Globus pallidus (tissue), 1 donor: ENCODE measurements at regions not wholly inside any gene's neighbourhood (a gene's known extent, or its start where the extent isn't known, plus 50 kb on each side); places are given as distances from the start of the nearest gene placed in this dataset.
A peak's percentile ranks its signal among the peaks of the same experiment; 100 is the strongest.

Source experiments
- DNase-seq: peaks from one replicate; pipeline ENCODE4 v3.0.0-alpha.2; 2015; ENCODE audit warnings: low spot score

DNA sequence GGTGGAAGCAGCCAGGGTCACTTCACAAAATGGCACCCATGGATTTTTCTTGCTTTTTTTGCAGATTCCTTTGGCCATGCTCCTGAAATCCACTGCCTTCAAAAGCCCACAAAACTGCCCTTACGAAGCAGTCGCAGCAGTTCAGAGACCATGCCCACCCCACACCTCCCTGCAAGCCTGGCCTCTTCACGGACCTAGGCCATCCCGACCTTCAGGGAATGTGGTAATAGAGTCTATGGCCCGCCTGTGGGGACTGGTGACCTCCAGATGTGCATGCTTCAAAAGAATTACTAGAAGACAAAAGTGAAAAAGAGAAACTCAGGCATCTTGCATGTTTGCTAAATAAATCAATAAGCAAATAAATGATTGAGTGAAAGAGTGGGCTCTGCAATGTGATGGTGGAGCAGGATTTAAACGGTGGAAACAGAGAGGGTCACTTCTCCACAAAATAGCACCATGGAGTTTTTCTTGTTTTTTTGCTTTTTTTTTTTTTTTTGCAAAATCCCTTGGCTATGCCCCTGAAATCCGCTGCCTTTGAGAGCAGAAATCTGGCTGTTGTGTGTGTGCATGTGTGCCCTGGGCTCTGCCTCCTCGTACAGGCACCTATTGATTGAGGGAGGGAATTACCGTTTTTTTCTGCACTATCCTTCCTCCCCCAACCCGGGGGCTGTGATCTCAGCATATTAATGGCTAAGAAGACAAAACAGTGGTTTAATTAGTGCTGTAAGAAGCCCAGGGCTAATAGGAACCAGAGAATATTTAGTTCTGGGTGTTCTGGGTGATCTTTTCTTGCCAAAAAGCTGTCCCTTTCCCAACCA, 107.4 kb downstream of the PXDC1 start:
- DNase-seq = no peak

DNA sequence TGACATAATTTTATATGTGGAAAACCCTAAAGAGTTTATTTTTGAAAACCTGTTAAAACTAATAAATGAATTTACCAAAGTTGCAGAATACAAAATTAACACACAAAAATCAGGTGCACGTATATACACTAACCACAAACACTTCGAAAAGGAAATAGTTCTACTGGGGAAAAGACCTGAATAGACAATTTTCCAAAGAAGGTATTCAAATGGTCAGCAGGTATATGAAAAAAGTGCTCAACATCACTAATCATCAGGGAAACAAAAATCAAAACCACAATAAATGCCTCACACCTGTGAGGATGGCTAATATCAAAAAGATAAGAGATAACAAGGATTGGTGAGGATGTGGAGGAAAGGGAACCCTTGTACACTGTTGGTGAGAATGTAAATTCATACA, 110.6 kb downstream of the PXDC1 start:
- DNase-seq = no peak

DNA sequence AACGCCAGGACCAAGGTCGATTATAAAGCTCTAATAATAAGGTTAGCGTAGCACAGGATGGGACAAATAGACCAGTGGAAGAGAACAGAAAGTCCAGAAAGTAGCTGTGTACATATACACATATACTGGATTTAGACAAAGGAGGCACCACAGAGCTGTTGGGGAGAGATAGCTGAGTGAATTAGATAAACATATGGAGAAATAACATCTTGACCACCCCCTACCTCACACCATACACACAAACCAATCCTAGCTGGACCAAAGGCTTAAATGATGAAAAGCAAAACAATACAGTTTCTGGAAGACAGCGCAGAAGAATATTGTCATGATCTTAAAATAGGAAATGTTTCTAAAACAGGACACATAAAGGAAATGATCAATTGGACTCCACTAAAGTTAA, 112.9 kb downstream of the PXDC1 start:
- DNase-seq = no peak

DNA sequence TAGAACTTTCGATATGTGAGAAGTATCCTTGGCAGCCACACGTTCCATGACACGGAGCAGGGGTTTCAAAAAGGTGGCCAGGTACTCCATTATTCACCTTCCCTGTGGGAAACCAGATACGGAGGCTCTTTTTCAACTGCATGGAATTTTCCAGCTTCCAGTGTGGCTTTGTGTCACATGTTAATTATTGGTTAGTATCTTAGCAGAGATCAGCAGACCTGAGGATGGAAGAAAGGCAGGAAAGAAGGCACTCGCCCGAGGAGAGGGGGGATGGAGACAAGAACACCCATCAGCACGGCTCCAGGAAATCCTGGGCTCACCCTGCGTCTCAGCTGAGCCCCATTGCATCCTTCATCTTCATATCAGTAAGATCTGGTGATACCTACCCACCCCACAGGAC, 115.5 kb downstream of the PXDC1 start:
- DNase-seq = no peak

DNA sequence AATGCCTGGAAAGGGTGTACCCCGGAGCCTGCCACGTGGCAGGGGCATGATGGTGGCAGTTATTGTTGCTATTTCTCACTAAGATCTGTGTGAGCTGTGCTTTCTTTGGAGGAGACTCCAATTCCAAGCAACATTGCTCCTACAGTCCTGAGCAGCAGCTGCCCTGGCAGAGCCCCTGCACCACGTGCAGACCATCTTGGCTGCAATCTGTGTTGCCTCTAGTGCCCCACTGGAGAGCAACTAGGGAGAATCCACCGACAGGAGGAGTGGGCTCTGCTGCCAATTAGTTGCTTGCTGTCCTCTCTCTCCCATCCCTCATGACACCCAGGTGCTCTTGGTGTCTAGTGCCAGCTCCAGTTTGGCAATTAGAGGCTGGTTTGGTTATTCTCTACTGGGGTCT, 116.0 kb downstream of the PXDC1 start:
- DNase-seq = peak; percentile 46

DNA sequence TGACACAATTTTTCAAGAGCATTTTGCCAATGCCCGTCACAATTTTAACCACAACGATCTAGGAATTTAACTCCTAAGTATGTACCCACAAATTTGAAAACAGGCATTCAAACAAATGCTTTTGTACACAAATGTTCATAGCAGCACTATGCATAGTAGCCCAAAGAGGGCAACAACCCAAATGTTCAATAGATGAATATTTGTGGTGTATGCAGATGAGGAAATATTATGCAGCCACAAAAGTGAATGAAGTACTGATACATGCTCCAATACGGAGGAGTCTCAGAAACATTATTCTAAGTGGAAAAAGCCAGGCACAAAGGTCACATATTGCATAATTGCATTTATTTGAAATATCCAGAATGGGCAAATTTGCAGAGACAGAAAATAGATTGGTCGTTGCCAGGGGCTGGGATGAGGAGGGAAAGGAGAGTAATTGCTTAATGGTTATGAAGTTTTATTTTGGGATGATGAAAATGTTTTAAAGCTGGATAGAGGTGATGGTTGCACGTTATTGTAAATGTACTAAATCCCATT, 117.2 kb downstream of the PXDC1 start:
- DNase-seq = no peak

DNA sequence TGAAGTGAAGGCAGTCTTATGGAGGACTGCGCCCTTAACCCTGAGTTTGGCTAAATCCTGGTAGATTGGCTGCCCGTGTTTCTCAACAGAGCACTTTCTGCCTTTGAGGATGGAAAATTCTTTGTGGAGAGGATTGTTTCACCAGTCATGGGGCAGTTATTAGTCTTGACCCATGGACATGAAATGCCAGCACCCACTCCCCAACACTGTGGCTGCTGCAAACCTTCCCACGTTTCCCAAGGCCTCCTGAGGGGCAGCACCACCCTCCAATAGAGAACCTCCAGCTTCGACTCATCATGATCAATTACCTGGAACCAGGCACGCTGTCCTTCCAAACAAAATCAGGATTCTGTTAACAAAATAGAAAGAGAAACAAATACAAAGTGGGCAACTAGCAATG, 117.8 kb downstream of the PXDC1 start:
- no peak for DNase-seq

DNA sequence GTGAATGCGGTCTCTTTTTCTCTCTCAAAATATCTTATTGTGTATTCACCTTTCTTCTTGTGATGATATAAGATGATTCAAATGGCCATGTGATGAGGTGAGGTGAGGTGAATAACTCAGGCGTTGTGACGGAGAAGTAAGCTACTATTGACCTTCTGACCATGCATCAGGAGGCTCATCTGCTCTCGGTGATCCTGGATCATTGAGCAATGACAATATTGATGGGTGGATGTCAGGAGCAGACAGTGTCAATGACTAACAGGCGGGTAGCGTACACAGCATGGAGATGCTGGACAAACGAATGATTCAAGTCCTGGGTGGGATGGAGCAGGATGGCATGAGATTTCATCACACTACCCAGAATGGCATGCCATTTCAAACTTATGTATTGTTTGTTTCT, 119.6 kb downstream of the PXDC1 start:
- no peak for DNase-seq

DNA sequence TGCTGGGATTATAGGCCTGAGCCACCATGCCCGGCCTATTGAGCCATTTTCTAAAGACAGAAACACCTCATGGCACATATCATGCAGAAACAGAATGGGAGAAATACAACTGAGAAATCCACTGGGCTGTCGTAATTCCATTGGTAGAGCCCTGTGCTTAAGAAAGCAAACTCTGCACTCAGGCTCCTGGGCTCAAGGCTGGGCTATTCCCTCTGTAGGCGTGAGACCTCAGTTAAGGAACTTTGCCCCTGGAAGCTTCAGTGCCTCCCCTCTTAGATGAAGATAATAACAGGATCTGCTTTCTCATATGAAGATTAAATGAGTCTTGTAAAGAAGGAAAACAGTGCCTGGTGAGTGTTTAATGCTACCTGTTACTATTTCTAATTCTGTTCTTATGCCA, 120.3 kb downstream of the PXDC1 start:
- no peak for DNase-seq

DNA sequence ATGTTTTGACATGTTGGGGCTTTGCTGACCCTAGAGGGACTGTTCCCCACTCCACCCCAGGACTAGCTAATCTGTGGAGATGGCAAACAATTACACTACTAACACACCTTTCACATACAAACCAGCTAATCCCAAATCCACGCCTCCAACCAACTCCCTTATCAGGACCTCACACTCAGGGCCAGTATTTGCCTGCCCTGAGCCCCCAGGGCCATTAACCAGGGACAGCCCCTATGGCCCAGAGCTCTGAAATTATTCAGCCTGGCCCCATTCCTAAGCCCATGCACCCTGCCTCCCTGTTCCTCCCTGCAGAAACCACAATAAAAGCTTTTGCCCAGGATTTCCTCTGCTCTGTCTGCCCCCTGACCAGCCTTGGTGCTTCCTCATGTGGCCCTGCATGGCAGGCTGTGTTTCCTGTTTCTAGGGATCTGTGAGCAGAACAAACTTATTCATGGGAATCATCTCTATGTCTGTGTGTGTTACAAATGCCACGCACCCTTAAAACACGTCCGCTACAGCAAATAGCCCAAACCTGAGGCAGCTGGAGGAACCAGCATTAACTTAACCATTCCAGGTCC, 121.2 kb downstream of the PXDC1 start:
- no peak for DNase-seq

DNA sequence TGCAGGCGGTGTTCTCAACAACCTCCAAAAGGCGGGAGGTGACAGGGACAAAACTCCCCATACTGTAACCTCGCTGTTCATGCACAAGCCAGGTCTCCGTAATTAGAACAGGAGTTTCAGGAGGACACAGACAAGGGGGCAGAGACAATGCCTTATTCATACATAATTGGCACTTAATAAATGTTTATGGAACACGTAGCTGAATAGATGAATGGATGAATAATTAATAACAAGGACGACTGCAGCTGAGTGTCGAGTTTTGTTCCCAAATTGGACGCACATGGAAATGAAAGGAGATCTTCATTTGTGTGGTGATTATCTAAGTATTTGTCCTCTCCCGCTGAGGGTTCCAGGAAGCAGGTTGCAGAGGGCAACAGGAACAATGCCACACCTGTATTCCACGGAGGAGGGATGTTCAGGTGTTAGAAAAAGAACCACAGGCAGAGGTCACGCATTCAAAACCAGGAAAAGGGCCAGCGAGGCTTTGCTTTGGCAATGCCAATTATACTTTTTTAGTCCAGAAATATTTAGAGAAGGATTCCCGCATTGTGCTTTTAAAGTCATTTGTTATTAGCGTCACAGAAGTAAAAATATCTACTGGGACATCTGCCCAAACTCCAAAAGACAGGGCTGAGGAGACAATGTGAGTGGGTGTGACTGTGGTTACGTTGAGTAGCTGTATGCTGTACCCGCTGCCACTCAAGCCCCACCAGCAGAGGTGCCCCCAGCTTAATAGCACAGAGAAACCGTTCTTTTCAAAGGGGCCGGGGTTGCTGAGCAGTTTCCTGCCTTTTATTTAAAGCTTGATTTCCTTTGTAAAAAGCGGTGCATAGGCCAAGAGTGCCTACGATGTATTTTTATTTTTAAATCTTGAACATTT, 123.3 kb downstream of the PXDC1 start:
- no peak for DNase-seq

DNA sequence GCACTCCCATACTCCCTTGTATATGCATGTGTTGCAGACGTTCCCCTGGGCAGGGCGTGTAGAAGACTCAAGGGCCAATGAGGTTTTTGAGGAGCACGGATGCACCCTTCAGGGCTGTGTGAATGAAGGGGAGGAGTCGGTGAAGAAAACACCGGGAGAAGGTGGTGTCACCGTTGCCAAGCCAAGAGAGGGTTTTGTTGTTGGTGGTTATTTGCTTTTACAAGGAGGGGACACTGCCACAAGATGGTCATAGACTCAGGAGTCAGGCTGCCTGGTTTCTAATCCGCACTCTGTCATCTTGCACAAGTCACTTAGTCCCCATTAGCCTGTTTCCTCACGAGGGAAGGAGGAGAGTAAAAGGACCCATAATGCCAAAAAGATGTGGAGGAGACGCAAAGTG, 124.0 kb downstream of the PXDC1 start:
- no peak for DNase-seq

DNA sequence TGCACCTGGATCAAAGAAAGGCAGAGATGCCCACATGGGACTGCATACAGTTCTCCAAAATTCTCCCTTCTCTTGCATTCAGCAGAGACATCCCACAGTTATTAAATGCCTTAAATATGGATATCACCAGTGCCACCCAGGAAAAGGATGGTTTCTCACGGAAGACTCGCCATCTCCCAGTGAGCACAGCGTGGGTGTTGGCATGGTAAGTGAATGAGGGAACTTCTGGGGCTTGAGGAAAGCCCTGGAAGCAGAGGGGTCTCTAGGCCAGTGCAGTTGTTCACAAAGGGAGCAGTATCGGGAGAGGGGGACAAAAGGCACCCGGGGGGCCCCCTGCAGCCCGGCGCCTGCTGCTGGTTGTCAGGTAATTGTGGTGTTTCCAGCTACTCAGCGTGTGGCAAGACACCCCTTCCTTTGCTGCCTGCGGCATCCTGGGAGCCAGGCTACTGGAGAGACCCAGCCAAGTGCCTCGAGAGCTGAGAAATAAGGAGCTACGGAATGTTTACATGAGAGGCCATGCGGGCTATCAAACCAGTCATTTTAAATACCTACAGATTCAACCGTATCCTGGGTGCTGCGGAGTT, 125.4 kb downstream of the PXDC1 start:
- DNase-seq = no peak

DNA sequence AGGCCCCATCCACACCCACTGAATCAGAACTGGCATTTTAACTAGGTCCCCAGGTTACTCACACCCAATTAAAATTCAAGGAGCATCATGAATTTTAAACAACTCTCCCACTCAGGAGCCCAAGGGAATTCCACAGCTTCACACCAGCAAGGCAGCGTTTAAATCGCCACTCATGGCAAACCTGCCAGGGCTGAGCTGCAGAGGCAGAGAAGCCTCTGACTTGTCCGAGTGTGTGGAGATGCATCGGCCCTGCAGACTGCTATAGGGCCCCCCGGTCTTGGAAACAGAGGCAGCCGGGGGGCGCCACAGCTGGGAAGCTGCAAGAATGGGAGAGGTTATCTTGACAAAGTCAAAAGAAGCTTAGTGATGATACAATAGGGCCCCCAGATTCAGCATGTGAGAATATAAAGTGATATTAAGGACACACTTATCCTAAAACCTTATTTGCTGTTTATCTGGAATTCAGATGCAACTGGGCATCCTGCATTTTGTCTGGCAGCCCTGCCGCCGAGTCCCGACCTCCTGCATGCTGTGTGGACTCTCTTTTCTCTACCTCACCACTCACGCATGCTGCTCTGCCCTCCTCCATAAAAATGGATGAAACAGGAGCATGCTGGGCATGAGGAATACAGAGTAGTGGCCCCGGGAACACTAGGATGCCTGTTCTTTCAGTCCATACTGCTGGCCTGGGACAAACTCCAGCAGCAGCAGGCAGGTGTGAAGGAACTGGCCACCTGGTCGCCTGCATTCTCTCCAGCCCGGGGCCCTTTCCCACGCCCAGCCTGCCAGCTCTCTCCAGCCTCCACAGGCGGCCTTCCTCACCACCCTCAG, 126.1 kb downstream of the PXDC1 start:
- DNase-seq = no peak

DNA sequence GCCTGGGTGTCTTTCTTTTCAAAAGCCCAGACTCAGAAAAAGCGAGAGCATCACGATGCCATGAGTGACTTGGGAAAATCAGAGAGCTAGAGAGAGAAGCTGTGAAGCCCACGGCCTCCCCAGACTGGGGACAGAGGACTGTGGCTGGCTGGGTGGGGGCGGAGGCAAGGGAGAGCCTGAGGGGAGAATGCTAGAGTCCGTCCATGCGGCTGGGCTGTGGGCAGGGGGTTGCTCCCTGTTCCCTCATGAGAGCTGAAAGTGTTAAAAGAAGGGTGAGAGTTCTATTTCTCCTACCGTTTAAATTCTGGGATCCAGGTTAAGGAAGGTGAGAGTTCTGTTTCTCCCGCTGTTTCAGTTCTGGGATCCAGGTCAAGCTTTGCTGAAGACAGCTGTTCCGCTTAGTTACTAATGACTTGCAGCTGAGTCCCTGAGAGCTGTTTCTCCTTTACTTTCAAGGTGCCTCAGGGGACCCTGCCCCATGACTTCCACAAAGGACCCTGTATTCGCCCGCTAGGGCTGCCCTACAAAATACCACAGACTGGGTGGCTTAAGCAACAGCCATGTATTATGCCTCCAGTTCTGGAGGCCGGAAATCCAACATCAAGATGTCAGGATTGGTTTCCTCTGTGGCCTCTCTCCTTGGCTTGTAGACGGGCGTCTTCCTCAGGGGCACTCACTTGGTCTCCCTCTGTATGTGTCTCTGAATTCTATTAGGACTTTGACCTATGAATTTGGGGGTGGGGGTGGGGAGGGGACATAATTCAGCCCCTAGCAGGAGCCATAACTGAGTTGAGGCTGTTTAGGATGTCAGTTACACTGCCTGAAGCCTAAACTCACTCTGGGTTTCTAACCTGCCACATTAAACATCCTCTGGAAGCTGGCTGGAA, 127.0 kb downstream of the PXDC1 start:
- no peak for DNase-seq

DNA sequence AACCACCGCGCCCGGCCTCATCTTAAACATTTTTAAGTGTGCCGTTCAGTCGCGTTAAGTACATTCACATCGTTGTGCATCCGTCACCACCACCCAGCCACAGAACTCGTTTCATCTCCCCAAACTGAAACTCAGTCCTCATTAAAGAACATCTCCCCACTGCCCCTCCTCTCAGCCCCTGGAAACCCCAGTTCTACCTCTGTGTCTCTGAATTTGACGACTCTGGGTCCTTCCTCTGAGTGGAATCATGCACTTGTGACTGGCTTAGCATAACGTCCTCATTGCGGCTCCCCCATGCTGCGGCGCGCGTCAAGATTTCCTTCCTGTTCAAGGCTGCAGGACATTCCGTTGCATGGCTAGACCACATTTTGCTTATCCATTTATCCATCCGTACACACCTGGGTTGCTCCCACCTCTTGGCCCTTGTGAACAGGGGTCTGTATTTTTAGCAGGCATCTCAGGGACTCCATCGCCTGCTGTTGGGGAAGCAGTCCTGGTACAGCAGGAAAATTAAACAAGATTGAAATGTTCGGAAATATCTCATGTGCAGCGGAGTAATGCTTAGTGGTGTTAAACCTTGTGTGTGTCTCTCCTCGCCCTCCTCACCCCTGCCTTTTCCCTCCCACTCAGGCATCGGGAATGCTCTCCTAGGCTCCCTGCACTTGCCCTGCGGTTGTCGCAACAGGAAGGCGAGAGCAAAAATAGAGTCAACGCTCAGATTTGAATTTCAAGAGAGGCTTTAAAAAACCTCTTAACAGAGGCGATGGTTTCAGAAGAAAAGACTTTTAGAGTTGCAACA, 127.9 kb downstream of the PXDC1 start:
- no peak for DNase-seq

DNA sequence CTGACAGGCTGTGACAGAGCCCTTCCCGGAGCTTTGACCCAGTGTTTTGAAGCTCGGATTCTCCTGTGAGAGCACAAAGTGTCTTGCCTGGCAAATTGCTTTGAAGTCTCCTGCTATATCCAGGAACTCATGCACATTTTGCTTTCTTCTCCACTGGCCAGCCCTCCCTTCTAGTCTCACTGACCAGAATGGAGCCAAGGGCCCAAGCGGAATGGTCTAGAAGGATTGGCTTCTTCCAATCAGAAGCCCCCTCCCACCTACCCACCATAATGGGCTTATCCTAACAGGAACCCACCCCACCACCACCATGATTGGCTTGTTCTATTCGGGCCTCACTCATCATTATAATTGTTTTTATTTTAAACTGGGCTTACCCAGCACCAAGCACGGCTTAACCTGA, 130.1 kb downstream of the PXDC1 start:
- no peak for DNase-seq

DNA sequence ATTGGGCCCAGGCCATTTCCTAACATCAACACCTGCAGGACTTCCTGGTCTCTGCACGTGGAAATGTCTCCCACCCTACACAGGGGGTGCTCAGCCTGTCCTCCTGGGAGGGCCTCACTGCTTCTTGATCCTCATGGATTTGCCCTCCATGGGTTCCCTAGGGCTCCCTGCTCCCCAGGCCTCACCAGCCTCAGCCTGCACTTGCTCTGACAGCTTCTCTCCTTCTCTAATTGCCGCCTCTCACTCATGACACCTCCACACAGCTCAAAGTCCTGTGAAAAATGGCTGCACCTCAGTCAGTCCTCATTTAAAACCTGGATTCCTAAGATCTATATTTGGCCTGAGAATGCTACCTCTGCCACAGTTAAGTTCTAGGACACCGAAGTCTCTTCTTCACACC, 130.6 kb downstream of the PXDC1 start:
- no peak for DNase-seq

DNA sequence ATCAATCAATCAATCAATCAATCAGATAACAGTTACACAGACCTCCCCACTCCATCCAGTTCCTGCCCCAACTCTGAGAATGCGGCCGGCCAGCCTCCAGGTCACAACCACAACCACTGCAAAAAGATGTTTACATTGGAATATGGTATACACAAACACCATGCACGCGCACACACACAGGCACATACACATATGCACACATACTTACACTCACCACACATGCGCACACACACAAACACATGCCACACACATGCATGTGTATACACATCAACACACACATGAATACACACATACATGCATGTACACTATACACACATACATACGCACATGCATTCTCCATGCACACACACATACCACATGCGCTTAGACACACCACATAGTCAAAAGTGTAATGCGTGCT, 131.1 kb downstream of the PXDC1 start:
- DNase-seq = no peak

DNA sequence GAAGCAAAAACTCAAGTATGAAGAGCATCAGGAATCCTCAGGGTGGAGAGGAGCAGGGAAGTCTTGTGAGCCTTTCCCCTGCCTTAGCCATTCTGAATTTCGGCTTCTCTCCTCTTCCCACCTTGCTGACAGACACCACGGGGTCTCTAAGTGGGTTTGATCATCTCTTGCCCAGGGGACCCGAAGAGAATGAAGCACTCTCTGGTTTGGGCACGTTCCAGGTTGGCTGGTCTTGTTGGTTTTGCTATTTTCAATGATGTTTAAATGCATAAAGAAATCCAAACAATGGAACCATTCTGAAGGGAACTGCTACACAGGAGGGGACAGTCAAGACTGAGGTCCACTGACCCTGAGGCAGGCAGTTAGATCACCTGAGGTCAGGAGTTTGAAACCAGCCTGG, 131.7 kb downstream of the PXDC1 start:
- no peak for DNase-seq
